Thyroid gland (tissue), 4 donors: ENCODE measurements at regions not wholly inside any gene's neighbourhood (a gene's known extent, or its start where the extent isn't known, plus 50 kb on each side); places are given as distances from the start of the nearest gene placed in this dataset.

ENCODE experiments used
- POLR2A ChIP-seq, 2 donors: fragments of 450-650 bp; IDR thresholded peaks; one replicate each; pipeline ENCODE4 v1.6.1; 2017; ENCODE audit warnings: antibody characterized with exemption in 2 of 2, mild to moderate bottlenecking in 2 of 2, moderate library complexity in 1 of 2
- TF ChIP-seq, protein P1 (sequence below), 6 experiments: fragments of 200-600 bp in 3 of 6; fragments of 450-650 bp in 3 of 6; sonication (generic) in 3 of 6; IDR thresholded peaks; one replicate each; pipeline ENCODE4 v1.5.1; 2016 to 2019; ENCODE audit warnings: antibody characterized with exemption in 6 of 6, mild to moderate bottlenecking in 2 of 6, inconsistent platforms in 1 of 6, moderate library complexity in 1 of 6

DNA sequence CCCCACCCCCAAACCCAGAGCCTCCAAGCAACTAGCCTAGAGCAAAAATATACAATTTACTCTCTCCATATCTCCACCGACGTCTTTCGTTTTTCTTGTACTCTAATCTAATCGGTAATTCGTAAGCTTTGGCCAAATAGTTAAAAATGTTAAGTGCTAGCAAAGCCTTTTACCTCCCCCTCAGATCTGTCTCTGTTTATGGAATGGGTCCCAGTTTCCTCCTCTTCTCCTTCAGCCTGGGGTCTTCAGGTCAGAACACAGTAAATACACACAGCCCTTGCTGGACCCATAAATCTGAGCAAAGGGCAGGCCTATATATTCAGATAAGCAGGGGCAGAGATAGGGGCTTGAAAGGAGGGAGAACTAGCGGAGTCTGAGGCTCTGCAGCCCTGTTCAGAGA is 267.4 kb downstream of the MEIS1 start:
- TF ChIP-seq, protein P1, sequence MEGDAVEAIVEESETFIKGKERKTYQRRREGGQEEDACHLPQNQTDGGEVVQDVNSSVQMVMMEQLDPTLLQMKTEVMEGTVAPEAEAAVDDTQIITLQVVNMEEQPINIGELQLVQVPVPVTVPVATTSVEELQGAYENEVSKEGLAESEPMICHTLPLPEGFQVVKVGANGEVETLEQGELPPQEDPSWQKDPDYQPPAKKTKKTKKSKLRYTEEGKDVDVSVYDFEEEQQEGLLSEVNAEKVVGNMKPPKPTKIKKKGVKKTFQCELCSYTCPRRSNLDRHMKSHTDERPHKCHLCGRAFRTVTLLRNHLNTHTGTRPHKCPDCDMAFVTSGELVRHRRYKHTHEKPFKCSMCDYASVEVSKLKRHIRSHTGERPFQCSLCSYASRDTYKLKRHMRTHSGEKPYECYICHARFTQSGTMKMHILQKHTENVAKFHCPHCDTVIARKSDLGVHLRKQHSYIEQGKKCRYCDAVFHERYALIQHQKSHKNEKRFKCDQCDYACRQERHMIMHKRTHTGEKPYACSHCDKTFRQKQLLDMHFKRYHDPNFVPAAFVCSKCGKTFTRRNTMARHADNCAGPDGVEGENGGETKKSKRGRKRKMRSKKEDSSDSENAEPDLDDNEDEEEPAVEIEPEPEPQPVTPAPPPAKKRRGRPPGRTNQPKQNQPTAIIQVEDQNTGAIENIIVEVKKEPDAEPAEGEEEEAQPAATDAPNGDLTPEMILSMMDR (IDR thresholded peaks at IDR 0.05): no peak
- no peak for TF ChIP-seq POLR2A (IDR thresholded peaks at IDR 0.05)
